ENCODE measurements at regions not wholly inside any gene's neighbourhood (a gene's known extent, or its start where the extent isn't known, plus 50 kb on each side); places are given as distances from the start of the nearest gene placed in this dataset.

DNA sequence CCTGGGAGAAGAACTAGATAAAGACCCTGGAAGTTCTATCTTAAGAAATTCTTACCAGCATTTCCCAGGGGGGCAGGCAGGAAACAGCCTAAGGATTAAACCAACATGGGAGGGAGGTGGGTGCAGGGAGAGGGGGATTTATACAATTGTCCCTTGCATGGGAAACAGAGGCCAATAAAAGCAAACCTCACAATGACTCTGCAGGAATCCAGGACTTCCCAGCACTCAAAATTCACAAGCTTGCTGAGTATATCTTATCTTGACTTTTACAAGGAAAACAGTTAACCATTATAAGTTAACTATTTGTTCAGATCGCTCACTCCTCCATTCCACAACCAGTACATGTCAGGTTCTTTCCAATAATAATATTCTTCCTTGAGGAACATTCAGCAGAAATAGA, 241.3 kb downstream of the MREG start:
- no peak overlapping the region for H3K27ac ChIP-seq
- ChIA-PET CTCF (no interaction called here), POLR2A (ENCODE audit: low non-redundant PET) (no interaction called here)
- TF ChIP-seq, protein P1, sequence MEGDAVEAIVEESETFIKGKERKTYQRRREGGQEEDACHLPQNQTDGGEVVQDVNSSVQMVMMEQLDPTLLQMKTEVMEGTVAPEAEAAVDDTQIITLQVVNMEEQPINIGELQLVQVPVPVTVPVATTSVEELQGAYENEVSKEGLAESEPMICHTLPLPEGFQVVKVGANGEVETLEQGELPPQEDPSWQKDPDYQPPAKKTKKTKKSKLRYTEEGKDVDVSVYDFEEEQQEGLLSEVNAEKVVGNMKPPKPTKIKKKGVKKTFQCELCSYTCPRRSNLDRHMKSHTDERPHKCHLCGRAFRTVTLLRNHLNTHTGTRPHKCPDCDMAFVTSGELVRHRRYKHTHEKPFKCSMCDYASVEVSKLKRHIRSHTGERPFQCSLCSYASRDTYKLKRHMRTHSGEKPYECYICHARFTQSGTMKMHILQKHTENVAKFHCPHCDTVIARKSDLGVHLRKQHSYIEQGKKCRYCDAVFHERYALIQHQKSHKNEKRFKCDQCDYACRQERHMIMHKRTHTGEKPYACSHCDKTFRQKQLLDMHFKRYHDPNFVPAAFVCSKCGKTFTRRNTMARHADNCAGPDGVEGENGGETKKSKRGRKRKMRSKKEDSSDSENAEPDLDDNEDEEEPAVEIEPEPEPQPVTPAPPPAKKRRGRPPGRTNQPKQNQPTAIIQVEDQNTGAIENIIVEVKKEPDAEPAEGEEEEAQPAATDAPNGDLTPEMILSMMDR (conservative IDR thresholded peaks at IDR 0.05; ENCODE audit: low read depth): no peak
- DNase-seq (ENCODE audit: low spot score): no peak

DNA sequence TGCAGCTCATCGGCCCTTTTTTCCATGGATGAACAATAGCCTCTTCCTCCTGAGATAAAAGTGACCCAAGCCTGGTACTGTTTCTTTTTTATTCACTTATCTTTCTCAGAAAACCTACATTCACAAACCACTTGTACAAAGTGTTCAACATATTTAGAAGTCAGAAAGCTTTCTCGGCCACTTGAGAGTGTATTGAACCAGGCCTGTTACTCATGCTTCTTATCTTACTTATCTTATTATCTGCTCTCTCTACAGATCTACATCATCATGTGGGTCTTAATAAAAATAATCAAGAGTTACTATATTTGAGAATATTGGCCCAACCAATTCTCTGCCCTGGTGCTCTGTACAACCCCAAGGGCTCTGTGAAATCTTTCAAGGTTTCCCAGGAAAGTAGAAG, 242.1 kb downstream of the MREG start:
- TF ChIP-seq, protein P1 (conservative IDR thresholded peaks at IDR 0.05; ENCODE audit: low read depth): no peak
- CTCF ChIA-PET: no interaction called here
- POLR2A ChIA-PET (ENCODE audit: low non-redundant PET): no interaction called here
- no peak overlapping the region for H3K27ac ChIP-seq
- DNase-seq (ENCODE audit: low spot score): no peak

DNA sequence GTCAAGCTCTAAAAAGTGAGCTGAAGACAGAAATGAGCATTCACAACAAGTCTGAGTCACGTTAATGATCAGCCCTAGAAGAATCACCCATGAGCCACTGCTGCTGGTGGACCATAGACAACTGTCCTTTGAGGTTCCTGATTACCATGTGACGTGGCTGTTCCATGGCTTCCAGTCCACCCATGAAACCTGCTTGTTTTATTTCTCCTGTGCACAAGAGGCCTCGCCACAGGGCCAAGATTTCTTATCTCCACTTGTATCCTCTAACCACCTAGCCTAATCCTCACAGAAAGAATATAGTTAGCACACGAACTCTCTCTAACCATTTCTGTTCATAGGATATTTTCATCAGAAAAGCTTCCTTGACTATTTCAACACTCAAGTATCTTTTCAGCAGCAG, 242.7 kb downstream of the MREG start:
- DNase-seq (ENCODE audit: low spot score): no peak
- TF ChIP-seq, protein P1 (conservative IDR thresholded peaks at IDR 0.05; ENCODE audit: low read depth): no peak
- no peak overlapping the region for H3K27ac ChIP-seq
- POLR2A ChIA-PET (ENCODE audit: low non-redundant PET): no interaction called here
- CTCF ChIA-PET: no interaction called here

DNA sequence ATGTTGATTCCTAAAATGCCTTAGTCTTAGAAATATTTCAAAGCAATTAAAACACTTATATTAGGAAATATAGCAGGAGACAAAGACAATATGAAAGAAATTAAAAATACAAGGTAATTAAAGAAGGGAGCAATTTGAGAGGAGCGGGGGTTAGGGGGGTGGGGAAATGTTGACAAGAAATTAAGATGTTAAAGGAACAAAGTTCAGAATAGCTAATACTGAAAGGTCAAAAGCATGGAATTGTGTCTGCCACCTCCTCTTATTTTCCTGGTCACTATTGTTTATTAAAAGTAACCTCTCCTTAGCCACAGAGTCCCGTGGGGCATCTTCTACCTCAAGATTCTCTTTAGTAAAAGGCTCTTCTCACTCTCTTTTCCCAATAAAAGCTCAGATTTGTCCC, 244.1 kb downstream of the MREG start:
- POLR2A ChIA-PET (ENCODE audit: low non-redundant PET): no interaction called here
- DNase-seq (ENCODE audit: low spot score): no peak
- TF ChIP-seq, protein P1 (conservative IDR thresholded peaks at IDR 0.05; ENCODE audit: low read depth): no peak
- H3K27ac ChIP-seq: no peak overlapping the region
- CTCF ChIA-PET: no interaction called here

DNA sequence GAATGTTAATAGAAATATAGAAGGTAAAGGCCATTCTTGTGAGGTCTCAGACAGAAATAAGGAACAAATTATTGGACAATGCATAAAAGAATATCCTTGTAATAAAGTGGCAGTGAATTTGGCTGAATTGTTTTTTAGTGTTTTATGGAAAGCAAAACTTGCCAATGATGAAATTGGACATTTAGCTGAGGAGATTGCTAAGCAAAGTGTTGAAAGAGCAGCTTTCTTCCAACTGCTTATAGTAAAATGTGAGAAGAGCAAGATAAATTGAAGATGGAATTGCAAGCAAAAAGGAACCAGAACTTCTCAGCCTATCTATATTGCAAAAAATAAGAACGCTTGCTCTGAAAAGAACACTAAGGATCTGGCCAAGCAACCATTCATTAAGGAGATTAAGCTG, 245.7 kb downstream of the MREG start:
- POLR2A ChIA-PET (ENCODE audit: low non-redundant PET): no interaction called here
- TF ChIP-seq, protein P1 (conservative IDR thresholded peaks at IDR 0.05; ENCODE audit: low read depth): no peak
- no peak for DNase-seq (ENCODE audit: low spot score)
- CTCF ChIA-PET: no interaction called here
- H3K27ac ChIP-seq: no peak overlapping the region

DNA sequence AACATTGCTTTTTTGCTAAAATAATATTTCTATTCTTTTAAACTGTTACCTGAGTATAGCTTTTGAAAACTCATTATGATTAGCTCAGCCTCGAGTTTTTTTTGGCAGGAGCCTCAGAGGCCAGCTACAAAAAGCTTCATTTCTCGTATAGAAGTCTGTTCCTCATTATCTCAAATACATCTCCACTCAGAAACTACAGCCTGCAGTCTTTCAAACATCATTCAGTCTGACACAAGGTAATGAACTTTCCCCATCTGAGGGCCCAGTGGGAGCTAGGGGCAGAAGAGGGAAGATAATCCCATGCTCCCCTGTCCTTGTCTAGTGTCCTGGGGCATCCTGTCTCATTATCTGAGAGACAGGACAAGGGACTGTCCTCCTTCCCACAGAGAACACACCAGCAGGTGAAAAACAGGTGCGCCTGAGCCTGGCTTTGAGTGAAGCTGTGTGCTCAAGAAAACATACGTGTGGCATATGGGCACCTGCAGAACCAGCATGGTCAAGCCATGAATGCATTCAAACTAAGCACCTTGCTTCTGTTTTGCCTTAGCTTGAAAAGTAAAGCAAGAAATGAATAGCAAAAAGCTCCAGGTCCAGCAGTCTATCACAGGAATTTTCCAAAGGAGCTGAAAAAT, 247.5 kb downstream of the MREG start:
- ChIA-PET CTCF (interaction anchor here (0.5 to 0.6 kb wide), 2 partner anchors 260 to 551 kb away, joined by 4 to 5 read pairs; no protein-coding TSS in a partner anchor), POLR2A (ENCODE audit: low non-redundant PET) (no interaction called here)
- no peak for DNase-seq (ENCODE audit: low spot score)
- no peak overlapping the region for H3K27ac ChIP-seq
- TF ChIP-seq, protein P1 (conservative IDR thresholded peaks at IDR 0.05; ENCODE audit: low read depth): no peak
